ENCODE measurements at regions not wholly inside any gene's neighbourhood (a gene's known extent, or its start where the extent isn't known, plus 50 kb on each side); places are given as distances from the start of the nearest gene placed in this dataset.
"Not testable (repeated sequence)": the region's sequence is repeated elsewhere in the genome, so short reads cannot be mapped to it uniquely, and the experiment has no call there.

GRCh38 chr3:144549166-144549565 lies 577.5 kb downstream of the DIPK2A start:
- no peak for FAIRE-seq

GRCh38 chr3:144552346-144553057 lies 580.9 kb downstream of the DIPK2A start:
- no peak for FAIRE-seq

- no peak for FAIRE-seq
Observed at GRCh38 chr3:144553301-144553700, 581.7 kb downstream of the DIPK2A start.

GRCh38 chr3:144554889-144555288 lies 583.3 kb downstream of the DIPK2A start:
- FAIRE-seq: no peak

- FAIRE-seq: no peak
Observed at GRCh38 chr3:144556392-144556791, 584.8 kb downstream of the DIPK2A start.

GRCh38 chr3:144557515-144557914 lies 585.9 kb downstream of the DIPK2A start:
- FAIRE-seq: no peak

- no peak for FAIRE-seq
Observed at GRCh38 chr3:144564011-144564410, 592.4 kb downstream of the DIPK2A start.

- no peak for FAIRE-seq
Observed at GRCh38 chr3:144566320-144566719, 594.7 kb downstream of the DIPK2A start.

- FAIRE-seq: no peak
Observed at GRCh38 chr3:144569651-144570050, 598.0 kb downstream of the DIPK2A start.

- FAIRE-seq: no peak
Observed at GRCh38 chr3:144583871-144584270, 612.2 kb downstream of the DIPK2A start.

GRCh38 chr3:144585408-144585807 lies 613.8 kb downstream of the DIPK2A start:
- no peak for FAIRE-seq

- FAIRE-seq: no peak
Observed at GRCh38 chr3:144585953-144586352, 614.3 kb downstream of the DIPK2A start.

- no peak for FAIRE-seq
Observed at GRCh38 chr3:144586382-144586781, 614.8 kb downstream of the DIPK2A start.

GRCh38 chr3:144590854-144591253 lies 619.2 kb downstream of the DIPK2A start:
- FAIRE-seq: no peak

GRCh38 chr3:144593881-144594280 lies 622.3 kb downstream of the DIPK2A start:
- no peak for FAIRE-seq

GRCh38 chr3:144620236-144620635 lies 648.6 kb downstream of the DIPK2A start:
- not testable (repeated sequence) for FAIRE-seq

- no peak for FAIRE-seq
Observed at GRCh38 chr3:144622845-144623244, 651.2 kb downstream of the DIPK2A start.

- FAIRE-seq: no peak
Observed at GRCh38 chr3:144624656-144625055, 653.0 kb downstream of the DIPK2A start.

- FAIRE-seq: no peak
Observed at GRCh38 chr3:144626835-144627234, 655.2 kb downstream of the DIPK2A start.

- no peak for FAIRE-seq
Observed at GRCh38 chr3:144629381-144629780, 657.8 kb downstream of the DIPK2A start.

- FAIRE-seq: no peak
Observed at GRCh38 chr3:144636833-144637232, 665.2 kb downstream of the DIPK2A start.

GRCh38 chr3:144638009-144638408 lies 666.4 kb downstream of the DIPK2A start:
- no peak for FAIRE-seq

GRCh38 chr3:144643771-144644198 lies 672.2 kb downstream of the DIPK2A start:
- no peak for FAIRE-seq

GRCh38 chr3:144645300-144645699 lies 673.7 kb downstream of the DIPK2A start:
- FAIRE-seq: no peak

GRCh38 chr3:144650380-144650779 lies 678.8 kb downstream of the DIPK2A start:
- FAIRE-seq: no peak
